Right ventricle myocardium superior (tissue), 1 donor: ENCODE measurements at regions not wholly inside any gene's neighbourhood (a gene's known extent, or its start where the extent isn't known, plus 50 kb on each side); places are given as distances from the start of the nearest gene placed in this dataset.
A peak's percentile ranks its signal among the peaks of the same experiment; 100 is the strongest.

ENCODE experiments used
- ATAC-seq: fragments of 200-7000 bp; cut with Tn5 transposase; one replicate; pipeline ENCODE4 v1.9.1; 2020; ENCODE audit warnings: mild to moderate bottlenecking; ENCODE audit not compliant: poor library complexity
- DNase-seq: peaks from one replicate; pipeline ENCODE4 v3.0.0-alpha.2; 2020
- intact Hi-C: fragments of 100-400 bp; cut with DNase I; formaldehyde crosslinking; loops from one replicate; pipeline ENCODE4 v1.11.2; 2022
- donor health status: DM: no; HTN: yes; CAD: no; lungs with severe emphysema.

- DNase-seq (no peak), ATAC-seq (no peak)
- intact Hi-C loops = no loop called here
Measured at GRCh38 chr3:72487946-72488737, 360.1 kb downstream of the SHQ1 start.

DNA sequence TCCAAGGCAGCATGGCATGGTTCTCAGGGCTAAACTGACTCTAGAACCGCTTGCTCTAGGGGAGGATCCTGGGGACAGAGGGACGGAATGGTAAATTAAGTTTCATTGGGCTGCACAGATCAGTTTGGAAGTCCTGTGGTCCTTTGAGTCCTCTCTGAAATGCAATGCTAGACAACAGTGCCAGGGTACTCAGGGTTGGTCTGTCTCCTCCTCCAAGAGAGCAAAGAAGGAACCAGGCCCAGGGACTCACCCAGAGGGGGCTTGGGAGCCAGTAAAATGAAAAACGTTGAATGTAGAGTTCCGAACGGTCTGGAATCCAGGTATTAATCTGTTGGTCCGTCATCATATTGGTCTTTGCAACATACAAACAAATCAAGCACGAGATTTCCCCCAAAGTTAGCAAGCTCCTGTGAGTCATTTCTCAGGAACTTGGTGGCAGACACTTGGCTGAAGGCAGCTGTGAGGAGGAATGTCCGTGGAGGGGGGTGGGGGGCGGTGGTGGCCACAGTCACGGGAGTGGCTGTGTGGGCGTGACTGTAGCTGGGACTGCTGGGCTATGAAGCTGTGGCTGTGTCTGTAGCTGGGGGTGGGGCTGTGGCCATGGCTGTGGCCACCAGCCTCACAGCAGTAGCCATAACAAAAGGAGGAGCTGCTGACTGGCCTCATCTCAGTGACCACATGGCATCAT lies 361.0 kb downstream of the SHQ1 start:
- intact Hi-C loops = no loop called here
- peak; percentile 57 for DNase-seq
- ATAC-seq = no peak

- intact Hi-C loops = no loop called here
- DNase-seq (peak; percentile 69), ATAC-seq (peak; percentile 87)
Measured at GRCh38 chr3:72485641-72486040, 362.6 kb downstream of the SHQ1 start.

DNA sequence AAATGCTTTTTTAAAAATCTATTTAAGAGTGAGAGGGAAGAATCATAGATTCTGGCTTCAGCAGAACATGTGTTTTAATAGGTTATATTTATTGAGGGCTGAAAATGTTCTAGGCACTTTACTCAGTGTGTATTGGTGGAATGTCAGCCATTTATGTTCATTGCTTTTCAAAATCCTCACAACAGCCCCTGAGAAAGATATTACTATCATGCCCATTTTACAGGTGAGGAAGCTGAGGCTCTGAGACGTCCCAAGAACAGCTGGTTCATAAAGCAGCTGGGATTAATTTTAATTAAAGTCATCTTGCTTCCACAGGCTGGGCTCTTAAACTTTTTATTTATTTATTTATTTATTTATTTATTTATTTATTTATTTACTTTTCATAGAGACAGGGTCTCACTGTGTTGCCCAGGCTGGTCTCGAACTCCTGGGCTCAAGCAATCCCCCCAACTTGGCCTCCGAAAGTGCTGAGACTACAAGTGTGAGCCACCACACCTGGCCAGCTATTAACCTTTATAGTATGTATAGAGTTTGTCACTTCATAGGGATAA lies 364.6 kb downstream of the SHQ1 start:
- intact Hi-C loops = no loop called here
- no peak for DNase-seq
- ATAC-seq = no peak

- intact Hi-C loops = no loop called here
- peak; percentile 68 for ATAC-seq
- DNase-seq = peak; percentile 70
Measured at GRCh38 chr3:72482589-72483321, 365.5 kb downstream of the SHQ1 start.

DNA sequence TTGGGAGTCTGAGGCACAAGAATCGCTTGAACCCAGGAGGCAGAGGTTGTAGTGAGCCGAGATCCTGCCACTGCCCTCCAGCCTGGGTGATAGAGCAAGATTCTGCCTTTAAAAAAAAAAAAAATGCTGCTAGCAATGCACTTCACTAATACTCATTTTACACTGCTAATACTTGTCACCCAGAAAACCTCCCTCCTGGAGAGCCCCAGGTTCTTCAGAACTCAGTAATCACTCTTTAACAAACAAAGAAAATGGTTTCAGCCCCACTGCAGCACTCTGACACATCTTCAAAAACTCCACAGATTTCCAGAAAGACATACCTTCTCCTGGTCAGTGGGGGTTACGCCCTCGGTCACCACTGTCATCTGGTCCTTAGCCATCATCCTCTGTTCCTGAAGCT lies 366.7 kb downstream of the SHQ1 start:
- intact Hi-C loops = no loop called here
- ATAC-seq = no peak
- DNase-seq = no peak

GRCh38 chr3:72480366-72480765 lies 367.9 kb downstream of the SHQ1 start:
- ATAC-seq (no peak), DNase-seq (no peak)
- intact Hi-C loops = no loop called here

DNA sequence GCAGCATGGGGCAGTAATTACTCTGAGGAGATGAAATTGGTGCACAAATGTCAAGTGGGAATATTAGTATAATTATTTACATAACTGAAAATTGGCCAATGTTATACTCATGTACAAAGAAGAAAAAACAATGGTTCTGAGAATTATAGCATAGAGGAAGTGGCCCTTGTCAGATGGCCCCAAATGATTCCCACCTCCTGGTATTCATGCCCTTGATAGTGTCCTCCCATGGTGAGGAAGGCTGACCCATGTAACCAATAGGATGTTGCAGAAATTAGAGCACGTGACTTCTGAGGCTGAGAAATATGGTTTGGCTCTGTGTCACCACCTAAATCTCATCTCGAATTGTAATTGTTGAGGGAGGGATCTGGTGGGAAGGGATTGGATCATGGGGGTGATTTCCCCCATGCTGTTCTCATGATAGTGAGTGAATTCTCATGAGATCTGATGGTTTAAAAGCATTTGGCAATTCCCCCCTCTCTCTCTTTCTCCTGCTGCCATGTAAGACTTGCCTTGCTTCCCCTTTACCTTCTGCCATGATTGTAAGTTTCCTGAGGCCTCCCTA lies 368.5 kb downstream of the SHQ1 start:
- no peak for ATAC-seq
- no peak for DNase-seq

GRCh38 chr3:72476139-72476483 lies 372.1 kb downstream of the SHQ1 start:
- no peak for ATAC-seq
- intact Hi-C loops = no loop called here
- DNase-seq = no peak

More for the DNA sequence above, 368.5 kb downstream of the SHQ1 start:
- intact Hi-C loops = no loop called here

DNA sequence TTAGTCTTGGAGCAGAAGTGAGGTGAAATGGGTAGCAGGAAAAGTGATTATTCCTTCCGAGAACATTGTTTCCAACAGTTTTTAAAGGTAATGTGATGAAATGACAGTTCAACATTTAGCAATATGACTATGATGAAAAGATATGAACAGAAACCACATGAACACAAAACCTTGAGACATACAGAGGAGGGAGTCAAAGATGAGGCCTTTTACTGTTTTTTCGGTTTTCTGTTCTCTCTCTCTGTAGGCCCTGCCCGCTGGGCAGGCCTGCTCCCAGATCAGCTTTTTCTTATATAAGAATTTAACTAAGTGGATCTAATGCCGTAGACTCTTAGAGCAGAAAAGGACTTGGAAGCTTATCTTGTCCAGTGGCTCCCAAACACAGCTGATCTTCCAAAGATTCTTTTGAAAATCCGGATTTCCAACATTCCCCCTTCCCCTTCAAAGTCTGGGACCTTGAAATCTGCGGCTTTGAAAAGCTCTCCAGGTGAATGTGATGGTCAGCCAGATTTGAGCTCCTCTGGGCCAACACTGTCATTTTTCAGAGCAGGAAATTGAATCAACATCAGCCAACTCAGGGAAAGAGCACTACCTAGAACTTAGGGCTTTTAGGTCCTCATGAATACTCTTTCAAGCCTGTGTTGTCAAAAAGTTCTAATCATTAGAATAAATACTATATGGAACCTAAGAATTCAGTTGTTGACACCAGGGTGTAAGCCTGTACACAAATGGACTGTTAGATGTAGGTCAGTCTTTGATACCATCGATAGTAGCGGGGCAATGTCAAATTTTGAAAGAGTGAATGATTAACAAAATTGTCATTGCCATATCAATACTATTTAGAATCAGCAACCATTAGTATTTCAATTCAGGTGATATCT lies 372.7 kb downstream of the SHQ1 start:
- intact Hi-C loops = no loop called here
- DNase-seq (no peak), ATAC-seq (no peak)

- DNase-seq (no peak), ATAC-seq (no peak)
- intact Hi-C loops = no loop called here
Measured at GRCh38 chr3:72474775-72475174, 373.5 kb downstream of the SHQ1 start.

GRCh38 chr3:72473156-72473555 lies 375.1 kb downstream of the SHQ1 start:
- intact Hi-C loops = no loop called here
- ATAC-seq (no peak), DNase-seq (no peak)

DNA sequence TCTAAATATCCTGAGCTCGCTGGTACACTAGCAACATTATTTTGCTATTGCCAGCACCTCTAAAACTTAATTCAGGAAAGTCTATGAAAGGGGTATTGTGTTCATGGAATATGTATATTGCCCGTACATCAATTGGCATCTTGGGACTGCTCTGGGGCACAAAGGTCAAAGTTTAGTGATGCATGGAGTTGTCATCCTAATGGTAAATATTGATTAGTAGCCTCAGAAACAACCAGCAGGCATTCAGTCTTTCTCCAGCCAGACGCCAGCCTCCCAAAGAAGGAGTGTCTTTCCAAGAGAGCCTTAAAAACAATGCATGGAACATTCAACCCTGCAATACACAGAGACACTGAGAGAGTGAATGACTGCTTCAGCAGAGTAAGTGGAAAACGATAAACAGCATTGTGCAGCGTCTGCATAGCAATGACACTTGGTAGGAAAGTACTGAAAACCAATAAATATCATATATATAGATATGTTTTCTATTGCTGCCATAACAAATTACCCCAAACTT lies 377.3 kb downstream of the SHQ1 start:
- DNase-seq (no peak), ATAC-seq (no peak)
- intact Hi-C loops = no loop called here

DNA sequence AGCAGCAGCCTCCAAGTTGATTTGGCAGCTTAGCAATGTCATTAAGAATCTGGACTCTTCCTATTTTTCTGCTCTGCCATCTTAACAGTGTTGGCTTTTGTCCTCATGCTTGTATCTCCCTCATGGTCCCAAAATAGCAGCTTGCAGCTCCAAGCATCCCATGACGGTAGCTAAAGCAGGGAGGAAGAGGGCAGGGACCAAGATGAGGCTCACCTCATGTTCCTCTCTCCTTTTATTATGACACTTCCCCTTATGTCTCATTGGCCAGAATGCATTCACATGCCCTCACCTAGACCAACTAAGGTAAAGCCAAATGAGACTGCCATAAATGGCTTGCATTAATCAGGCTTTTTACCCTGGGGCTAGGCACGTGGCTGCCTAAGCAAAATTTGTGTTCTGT lies 382.4 kb downstream of the SHQ1 start:
- no peak for DNase-seq
- peak; percentile 70 for ATAC-seq
- intact Hi-C loops = no loop called here

DNA sequence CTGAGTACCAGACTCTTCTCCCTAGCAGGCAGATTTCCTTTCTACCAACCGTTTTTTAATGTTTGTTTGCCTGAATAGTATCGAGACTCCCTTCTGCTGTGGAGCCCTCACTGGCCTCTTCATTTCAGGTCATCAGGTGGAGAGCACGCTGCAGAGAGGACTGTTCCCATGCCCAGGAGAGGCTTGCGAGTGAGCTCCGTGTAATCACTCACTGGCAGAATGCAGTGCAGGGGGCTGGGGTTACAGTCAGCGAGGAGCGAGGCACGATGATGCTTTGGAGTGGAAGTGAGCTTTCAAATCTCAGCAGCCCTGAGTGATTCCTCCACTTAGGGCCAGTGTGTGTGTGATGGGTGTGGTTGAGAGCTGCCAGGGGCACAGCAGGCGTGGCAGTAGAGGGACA lies 385.2 kb downstream of the SHQ1 start:
- DNase-seq (no peak), ATAC-seq (no peak)
- intact Hi-C loops = no loop called here

DNA sequence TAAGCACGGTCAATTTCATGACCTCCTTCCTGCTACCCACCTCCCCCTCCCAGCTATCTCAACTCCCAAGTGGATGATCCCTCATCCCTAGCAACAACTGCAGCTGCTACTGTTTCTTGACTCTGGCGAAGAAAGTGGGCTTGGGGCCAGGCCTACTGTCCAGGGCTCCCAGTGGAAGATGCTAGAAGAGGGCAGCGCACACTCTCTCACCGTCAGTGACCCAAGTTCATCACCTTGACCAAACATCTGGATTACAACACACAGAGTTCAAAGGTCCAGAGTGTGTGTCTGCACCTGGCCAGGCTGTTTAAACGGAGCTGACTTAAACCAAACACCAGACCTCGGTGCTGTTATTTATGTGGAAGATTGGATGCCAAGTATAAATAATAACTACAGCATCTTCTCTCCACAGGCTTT lies 385.6 kb downstream of the SHQ1 start:
- ATAC-seq (peak; percentile 48), DNase-seq (peak; percentile 56)
- intact Hi-C loops = no loop called here

GRCh38 chr3:72461787-72462186 lies 386.5 kb downstream of the SHQ1 start:
- DNase-seq (peak; percentile 60), ATAC-seq (peak; percentile 72)
- intact Hi-C loops = no loop called here
